Prostate gland (tissue), 2 donors: ENCODE measurements at regions not wholly inside any gene's neighbourhood (a gene's known extent, or its start where the extent isn't known, plus 50 kb on each side); places are given as distances from the start of the nearest gene placed in this dataset.

Source experiments
- POLR2A ChIP-seq: fragments of 450-650 bp; IDR thresholded peaks from one replicate; pipeline ENCODE4 v1.6.1; 2016; ENCODE audit warnings: antibody characterized with exemption, mild to moderate bottlenecking
- POLR2AphosphoS5 ChIP-seq: sonication (generic); formaldehyde crosslinking; IDR thresholded peaks from one replicate; pipeline ENCODE4 v1.6.1; 2017; ENCODE audit warnings: antibody characterized with exemption
- TF ChIP-seq, protein P1 (sequence below), 4 experiments: fragments of 200-600 bp in 2 of 4; fragments of 450-650 bp in 2 of 4; sonication (generic) in 2 of 4; IDR thresholded peaks; 1 replicate in 3 of 4; 2 replicates in 1 of 4; pipeline ENCODE4 v1.5.1; 2016 to 2019; ENCODE audit warnings: antibody characterized with exemption in 4 of 4, mild to moderate bottlenecking in 2 of 4, moderate library complexity in 2 of 4

DNA sequence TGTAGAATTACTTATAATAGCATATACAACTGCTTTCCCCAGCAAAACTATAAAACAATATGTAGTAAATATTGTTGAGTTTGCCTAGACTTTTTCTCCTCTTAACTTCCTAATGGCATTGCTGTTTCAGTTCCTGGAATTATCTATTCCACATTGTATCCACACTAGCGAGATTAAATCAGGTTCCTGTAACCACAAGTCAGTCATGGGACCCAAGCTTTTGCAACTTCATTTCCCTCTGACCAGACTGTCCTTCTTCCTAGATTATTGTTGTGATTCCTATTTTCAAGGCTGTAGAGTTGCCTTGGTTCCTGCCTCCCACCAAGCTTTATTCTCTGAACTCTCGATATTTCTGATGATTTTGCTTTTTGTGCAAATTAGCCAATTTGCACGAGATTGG lies 173.3 kb upstream of the ZNF804B start:
- TF ChIP-seq, protein P1, sequence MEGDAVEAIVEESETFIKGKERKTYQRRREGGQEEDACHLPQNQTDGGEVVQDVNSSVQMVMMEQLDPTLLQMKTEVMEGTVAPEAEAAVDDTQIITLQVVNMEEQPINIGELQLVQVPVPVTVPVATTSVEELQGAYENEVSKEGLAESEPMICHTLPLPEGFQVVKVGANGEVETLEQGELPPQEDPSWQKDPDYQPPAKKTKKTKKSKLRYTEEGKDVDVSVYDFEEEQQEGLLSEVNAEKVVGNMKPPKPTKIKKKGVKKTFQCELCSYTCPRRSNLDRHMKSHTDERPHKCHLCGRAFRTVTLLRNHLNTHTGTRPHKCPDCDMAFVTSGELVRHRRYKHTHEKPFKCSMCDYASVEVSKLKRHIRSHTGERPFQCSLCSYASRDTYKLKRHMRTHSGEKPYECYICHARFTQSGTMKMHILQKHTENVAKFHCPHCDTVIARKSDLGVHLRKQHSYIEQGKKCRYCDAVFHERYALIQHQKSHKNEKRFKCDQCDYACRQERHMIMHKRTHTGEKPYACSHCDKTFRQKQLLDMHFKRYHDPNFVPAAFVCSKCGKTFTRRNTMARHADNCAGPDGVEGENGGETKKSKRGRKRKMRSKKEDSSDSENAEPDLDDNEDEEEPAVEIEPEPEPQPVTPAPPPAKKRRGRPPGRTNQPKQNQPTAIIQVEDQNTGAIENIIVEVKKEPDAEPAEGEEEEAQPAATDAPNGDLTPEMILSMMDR (IDR thresholded peaks at IDR 0.05): no peak
- TF ChIP-seq POLR2A: no peak
- TF ChIP-seq POLR2AphosphoS5: no peak
